HG03558 (cell line): ENCODE measurements at regions not wholly inside any gene's neighbourhood (a gene's known extent, or its start where the extent isn't known, plus 50 kb on each side); places are given as distances from the start of the nearest gene placed in this dataset.
"Not testable (repeated sequence)": the region's sequence is repeated elsewhere in the genome, so short reads cannot be mapped to it uniquely, and the experiment has no call there.

ENCODE experiments used
- ATAC-seq: cut with Tn5 transposase; IDR thresholded peaks from one replicate; pipeline ENCODE4 v1.9.1; 2021; ENCODE audit warnings: moderate number of reproducible peaks; ENCODE audit not compliant: unreplicated experiment; ENCODE audit errors: extremely low read depth

DNA sequence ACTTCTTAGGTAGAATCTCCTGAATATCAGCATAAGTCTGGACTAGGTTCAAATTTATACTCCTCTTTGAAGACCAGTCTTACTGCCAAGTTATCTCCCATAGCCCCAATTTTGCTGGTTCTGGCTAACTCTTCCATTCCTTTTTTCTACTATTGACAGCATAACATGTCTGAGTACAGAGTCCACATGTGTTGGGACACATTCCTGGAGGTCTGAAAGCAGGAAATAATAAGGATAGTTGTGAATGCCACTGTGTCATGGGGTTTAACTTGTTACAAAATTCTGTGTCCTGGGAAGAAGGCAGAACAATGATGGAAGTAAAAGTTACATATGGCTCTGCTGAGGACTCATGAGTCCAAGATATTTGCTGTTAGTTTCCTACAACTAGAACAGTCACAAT, 57.4 kb upstream of the ZBTB20 start:
- no peak for ATAC-seq

GRCh38 chr3:115208066-115208750, 61.1 kb upstream of the ZBTB20 start:
- no peak for ATAC-seq

DNA sequence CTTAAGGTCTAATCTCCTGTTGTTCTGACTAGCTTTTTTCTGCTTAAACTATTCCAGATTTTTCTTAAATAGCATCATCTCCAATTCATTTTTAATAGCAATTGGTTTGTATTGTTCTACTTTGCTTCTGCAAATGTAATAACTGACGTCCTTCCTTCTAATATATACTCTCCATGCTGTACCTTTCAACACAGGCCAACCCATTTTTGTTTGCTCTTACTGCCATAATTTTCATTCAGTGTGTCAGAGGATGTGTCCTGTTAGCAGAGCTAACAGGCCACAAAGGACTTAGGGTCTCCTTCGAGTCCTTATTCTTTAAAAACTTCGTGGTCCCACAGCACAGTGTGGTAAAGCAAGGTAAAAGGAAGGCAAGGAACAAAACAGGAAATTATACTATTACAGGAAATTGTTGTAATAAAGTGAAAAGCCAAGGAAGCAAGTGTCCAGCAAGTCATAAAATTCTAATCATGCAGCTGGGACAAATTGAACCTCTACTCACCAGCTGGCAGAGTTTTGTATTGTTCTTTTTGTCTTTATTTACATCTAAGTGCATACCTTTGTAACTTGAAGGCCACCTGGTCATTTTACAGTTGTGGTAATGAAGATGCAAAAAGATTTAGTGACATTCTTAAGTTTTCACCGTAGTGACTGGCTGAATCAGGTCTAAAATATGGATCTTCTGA, 64.9 kb upstream of the ZBTB20 start:
- no peak for ATAC-seq

- no peak for ATAC-seq
Observed at GRCh38 chr3:115212615-115213014, 65.5 kb upstream of the ZBTB20 start.

DNA sequence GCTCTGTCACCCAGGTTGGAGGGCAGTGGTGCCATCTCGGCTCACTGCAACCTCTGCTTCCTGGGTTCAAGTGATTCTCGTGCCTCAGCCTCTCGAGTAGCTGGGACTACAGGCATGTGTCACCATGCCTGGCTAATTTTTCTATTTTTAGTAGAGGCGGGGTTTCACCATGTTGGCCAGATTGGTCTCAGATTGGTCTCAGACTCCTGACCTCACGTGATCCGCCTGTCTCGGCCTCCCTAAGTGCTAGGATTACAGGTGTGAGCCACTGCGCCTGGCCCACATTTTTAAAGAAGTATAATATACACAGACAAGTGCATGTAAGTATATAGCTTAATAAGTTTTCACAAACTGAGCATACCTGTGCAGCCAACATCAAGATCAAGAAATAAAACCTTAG, 66.0 kb upstream of the ZBTB20 start:
- not testable (repeated sequence) for ATAC-seq

GRCh38 chr3:115217292-115217677, 70.2 kb upstream of the ZBTB20 start:
- no peak for ATAC-seq

- ATAC-seq, result no peak
Observed at GRCh38 chr3:115217678-115218451, 70.8 kb upstream of the ZBTB20 start.

DNA sequence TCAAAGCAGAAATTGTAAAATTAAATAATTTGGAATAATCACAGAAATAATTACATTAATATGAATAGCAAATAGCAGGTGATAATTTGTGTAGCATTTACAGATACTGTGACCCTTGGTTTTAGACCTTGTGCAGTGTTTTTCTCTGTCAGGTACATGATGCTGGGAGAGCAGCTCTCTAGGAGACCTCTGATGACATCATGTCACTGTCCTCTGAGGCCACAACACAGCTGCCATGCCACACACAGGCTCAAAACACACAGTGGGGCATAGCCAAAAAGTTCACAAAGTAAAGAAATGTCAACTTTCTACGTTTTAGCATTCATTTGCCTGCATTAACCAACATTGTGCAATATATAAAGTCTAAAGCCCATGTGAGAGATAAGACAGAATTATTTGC, 71.8 kb upstream of the ZBTB20 start:
- ATAC-seq, result no peak

DNA sequence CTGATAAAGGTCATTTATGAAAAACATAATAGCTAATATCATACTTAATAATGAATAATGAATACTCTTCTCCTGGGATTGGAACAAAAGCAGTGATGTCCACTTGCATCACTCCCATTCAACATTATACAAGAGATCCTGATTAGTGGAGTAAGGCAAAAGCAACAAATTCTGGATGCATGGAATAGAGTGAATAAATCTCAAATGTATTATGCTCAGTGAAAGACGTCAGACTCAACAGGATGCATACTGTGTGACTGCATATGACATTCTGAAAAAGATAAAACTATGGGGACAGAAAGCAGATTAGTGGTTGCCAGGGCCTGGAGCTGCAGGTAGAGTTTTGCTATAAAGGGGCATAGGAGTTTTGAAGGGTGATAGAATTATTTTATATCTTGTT, 77.6 kb upstream of the ZBTB20 start:
- no peak for ATAC-seq

DNA sequence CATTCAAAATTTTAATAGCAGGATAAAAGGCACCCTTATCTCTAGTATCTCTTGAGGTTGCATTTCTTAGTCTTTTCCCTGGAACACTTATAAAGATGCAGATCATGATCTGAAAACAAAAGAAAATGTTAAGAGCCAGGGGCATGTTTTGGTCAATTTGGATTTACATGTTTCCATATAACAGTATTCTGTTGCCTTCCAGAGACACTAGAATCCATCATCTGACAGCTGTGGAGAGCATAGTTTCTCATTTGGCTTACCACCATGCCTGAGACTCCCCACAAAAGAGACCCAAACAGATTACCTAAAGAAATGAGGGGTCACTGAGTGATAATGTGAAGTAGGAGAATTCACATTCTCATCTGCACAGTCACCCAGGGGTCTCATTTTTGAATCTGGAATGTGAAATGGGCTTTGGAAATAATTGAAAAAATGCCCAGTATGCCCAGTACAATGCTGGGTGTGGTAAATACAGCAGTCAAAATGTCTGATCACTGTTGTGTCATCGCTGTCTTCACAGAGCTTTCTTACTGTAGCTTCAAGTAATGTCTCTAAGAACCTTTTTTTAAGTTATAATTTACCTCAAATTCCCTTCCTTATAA, 79.9 kb upstream of the ZBTB20 start:
- no peak for ATAC-seq

- ATAC-seq, result no peak
Observed at GRCh38 chr3:115227461-115227860, 80.4 kb upstream of the ZBTB20 start.

GRCh38 chr3:115228266-115228665, 81.2 kb upstream of the ZBTB20 start:
- no peak for ATAC-seq

GRCh38 chr3:115232167-115232566, 85.1 kb upstream of the ZBTB20 start:
- no peak for ATAC-seq

DNA sequence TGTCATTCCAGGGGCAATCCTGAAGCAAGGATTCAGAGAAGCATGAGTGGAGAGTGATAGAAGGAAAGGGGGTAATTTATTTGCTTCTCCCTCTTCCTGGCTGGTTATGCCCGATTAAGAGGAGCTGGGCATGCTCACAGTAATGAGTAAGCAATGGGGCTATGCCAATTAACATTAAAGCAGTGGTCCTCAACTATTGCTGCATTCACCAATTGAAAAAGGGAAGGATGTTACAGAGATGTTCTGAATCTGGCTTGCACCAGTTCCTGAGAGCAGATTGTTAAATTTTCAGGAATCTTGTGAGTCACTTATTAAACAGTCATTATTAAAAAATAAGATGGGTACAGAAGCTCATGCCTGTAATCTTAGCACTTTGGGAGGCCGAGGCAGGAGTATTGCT, 85.9 kb upstream of the ZBTB20 start:
- no peak for ATAC-seq

DNA sequence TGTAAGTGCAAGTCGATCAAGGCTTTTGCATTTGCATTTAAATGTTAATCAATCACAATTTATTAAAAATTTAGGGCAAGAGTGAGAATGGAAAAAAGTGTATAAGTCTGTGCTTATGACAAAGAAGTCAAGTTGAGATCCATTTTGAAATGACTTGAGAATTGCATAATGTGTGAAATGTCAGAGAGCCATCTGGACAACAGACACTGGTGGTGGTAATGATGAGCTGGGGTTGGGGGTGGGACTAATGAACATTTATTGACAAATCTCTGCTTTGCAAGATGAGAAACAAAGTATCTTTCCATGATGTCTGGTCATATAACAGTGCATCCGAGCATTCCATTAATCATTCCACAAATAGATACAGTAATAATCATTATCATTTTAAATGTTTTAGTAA, 89.4 kb upstream of the ZBTB20 start:
- no peak for ATAC-seq

DNA sequence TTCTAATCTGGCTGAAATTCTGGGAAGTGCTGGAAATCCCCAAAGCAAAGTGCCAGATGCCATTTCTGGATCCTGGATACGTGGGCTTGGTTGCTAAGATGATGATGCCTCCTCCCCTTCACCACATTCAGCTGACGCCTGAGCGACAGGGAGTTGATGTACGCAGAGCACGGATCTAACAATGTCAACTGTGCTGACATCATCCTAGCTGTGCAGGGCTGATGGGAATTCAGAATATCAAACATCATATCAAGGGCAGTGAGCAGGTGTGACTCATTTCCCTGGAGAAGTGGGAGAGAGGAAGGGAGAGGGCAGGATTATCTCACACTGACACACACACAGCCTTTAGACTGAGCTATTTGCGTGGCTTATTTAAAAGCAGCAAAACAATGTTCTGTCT, 92.6 kb upstream of the ZBTB20 start:
- no peak for ATAC-seq

GRCh38 chr3:115244350-115244749, 97.3 kb upstream of the ZBTB20 start:
- no peak for ATAC-seq

DNA sequence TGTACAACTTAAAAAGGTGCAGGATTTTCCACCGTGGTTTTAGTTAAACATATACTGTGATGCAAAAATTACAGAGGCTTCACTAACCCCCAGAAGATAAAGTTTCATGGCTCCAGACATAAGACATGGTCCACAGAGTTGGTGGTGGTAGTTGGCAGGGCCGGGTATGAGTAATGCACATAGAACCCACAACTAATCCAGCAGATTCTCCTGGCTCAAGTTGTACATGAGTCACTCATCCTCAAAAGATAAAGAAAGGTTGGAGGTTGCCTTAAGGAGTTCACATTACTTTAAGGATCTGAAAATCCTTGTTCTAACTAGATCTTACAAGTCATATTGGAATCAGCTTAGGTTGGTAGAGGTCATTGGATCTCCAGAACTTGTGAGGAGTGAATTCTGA, 98.3 kb upstream of the ZBTB20 start:
- no peak for ATAC-seq

DNA sequence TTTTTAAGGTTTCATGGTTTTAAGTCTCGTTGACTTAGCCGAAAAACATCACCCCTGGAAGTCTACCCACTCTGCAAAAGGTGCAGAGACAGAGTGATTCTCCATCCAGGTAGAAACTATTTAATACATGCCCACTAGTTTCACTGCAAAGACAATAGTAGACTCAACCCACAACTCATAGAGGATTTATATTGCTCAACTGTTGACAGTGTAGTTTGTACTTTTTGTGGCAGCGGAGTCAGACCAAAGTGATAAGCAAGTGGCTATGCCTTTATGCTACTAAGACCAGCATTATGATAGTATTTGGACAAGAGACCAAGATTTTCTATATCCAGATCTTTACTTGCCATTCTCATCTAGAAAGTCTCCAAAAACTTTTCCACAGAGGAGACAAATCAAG, 98.8 kb upstream of the ZBTB20 start:
- no peak for ATAC-seq

DNA sequence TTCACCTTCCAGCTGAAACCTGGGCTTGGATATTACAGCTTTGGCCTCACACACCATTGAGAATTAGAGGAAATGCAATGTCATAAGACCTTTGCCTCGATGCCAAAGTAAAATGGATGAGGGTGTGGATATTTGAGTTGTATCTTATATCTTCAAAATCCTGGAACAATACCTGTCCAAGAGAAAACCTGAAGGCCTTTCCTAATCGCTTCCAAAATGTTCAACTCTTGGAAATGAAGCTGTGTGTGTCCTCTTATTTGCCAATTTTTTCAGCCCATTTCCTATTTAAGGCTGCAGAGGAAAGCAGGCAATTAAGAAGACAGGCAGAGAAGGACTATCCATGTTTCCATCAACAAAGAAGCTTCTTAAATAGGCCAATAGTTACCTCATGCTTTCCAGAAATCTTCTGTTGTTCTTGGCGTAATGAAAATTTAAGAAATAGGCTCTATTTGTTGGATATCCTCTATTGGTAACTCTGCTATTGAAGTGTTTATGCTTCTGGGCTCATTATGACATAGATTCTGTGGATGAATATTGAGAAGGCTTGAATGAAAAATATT, 99.5 kb upstream of the ZBTB20 start:
- ATAC-seq, result no peak

DNA sequence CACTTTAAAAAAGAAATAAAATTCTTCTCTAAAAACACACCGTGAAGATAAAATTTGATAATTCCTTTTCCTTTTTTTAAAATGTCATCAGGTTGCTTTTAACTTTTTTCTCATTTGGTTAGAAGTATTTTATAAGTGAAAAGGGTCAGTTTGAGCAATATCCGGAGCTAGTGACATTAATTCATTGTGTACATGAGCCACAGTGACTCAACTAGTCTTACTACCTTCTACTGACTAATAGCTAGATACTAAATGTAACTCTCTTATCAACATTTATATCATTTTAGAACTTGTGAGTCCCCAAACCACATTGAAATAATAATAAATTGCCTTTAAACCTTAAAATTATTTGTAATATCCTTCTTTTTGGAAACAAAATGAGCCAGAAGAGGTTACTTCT, 101.2 kb upstream of the ZBTB20 start:
- ATAC-seq, result no peak
